Mesothelial cell of epicardium (in vitro differentiated cells): ENCODE measurements at regions not wholly inside any gene's neighbourhood (a gene's known extent, or its start where the extent isn't known, plus 50 kb on each side); places are given as distances from the start of the nearest gene placed in this dataset.

Experiments
- DNase-seq, 2 experiments: peaks; one replicate each; pipeline ENCODE4 v3.0.0; 2021; ENCODE audit warnings: low spot score in 2 of 2; ENCODE audit not compliant: unreplicated experiment in 2 of 2
- H3K27ac Mint-ChIP-seq: 2 replicates; pipeline ENCODE4 v1.8.0; 2021; ENCODE audit warnings: mixed read lengths
- H3K27me3 Mint-ChIP-seq: 2 replicates; pipeline ENCODE4 v1.8.0; 2021; ENCODE audit warnings: low read depth, mixed read lengths
- H3K36me3 Mint-ChIP-seq: 2 replicates; pipeline ENCODE4 v1.8.0; 2021; ENCODE audit warnings: mixed read lengths
- H3K4me1 Mint-ChIP-seq: 2 replicates; pipeline ENCODE4 v1.8.0; 2021; ENCODE audit warnings: mixed read lengths
- H3K4me3 Mint-ChIP-seq: 2 replicates; pipeline ENCODE4 v1.8.0; 2021; ENCODE audit warnings: mild to moderate bottlenecking, moderate library complexity, mixed read lengths
- H3K9me3 Mint-ChIP-seq: 2 replicates; pipeline ENCODE4 v1.8.0; 2021; ENCODE audit warnings: mixed read lengths
- CTCF ChIP-seq: fragments of 200-600 bp; sonication (generic); IDR thresholded peaks from one replicate; pipeline ENCODE4 v1.5.0; 2021; ENCODE audit warnings: antibody characterized with exemption; ENCODE audit not compliant: unreplicated experiment

- no peak overlapping the region for H3K4me3 Mint-ChIP-seq
- H3K27ac Mint-ChIP-seq: no peak overlapping the region
- no peaks in the 10 kb centered on the region for H3K9me3 Mint-ChIP-seq
- H3K36me3 Mint-ChIP-seq: no peaks in the 10 kb centered on the region
- peaks cover 3% of the 10 kb centered on the region for H3K27me3 Mint-ChIP-seq
- H3K4me1 Mint-ChIP-seq: peaks cover 15% of the 10 kb centered on the region
- no peak for TF ChIP-seq CTCF
- no peak for DNase-seq
These were observed 144.1 kb downstream of the OMA1 start for GRCh38 chr1:58402444-58402843.

- H3K4me3 Mint-ChIP-seq: no peak overlapping the region
- H3K27ac Mint-ChIP-seq: no peak overlapping the region
- no peak for DNase-seq
- peaks cover 3% of the 10 kb centered on the region for H3K27me3 Mint-ChIP-seq
- H3K36me3 Mint-ChIP-seq: no peaks in the 10 kb centered on the region
- no peaks in the 10 kb centered on the region for H3K9me3 Mint-ChIP-seq
- peaks cover 13% of the 10 kb centered on the region for H3K4me1 Mint-ChIP-seq
- TF ChIP-seq CTCF: no peak
These were observed 144.5 kb downstream of the OMA1 start for GRCh38 chr1:58401991-58402390.

GRCh38 chr1:58399176-58399575, 147.3 kb downstream of the OMA1 start:
- Mint-ChIP-seq H3K4me1 (peaks cover 11% of the 10 kb centered on the region), H3K27me3 (no peaks in the 10 kb centered on the region), H3K27ac (no peak overlapping the region), H3K36me3 (no peaks in the 10 kb centered on the region), H3K4me3 (no peak overlapping the region), H3K9me3 (no peaks in the 10 kb centered on the region)
- DNase-seq: no peak
- no peak for TF ChIP-seq CTCF

- H3K4me3 Mint-ChIP-seq: no peak overlapping the region
- no peaks in the 10 kb centered on the region for H3K36me3 Mint-ChIP-seq
- peaks cover 11% of the 10 kb centered on the region for H3K4me1 Mint-ChIP-seq
- H3K27ac Mint-ChIP-seq: no peak overlapping the region
- H3K9me3 Mint-ChIP-seq: no peaks in the 10 kb centered on the region
- no peaks in the 10 kb centered on the region for H3K27me3 Mint-ChIP-seq
- TF ChIP-seq CTCF: no peak
- no peak for DNase-seq
These were observed 147.8 kb downstream of the OMA1 start for GRCh38 chr1:58398714-58399113.

GRCh38 chr1:58397187-58397820, 149.2 kb downstream of the OMA1 start:
- no peak for DNase-seq
- no peak for TF ChIP-seq CTCF
- H3K4me1 Mint-ChIP-seq: peaks cover 10% of the 10 kb centered on the region

GRCh38 chr1:58396150-58396549, 150.4 kb downstream of the OMA1 start:
- TF ChIP-seq CTCF: no peak
- Mint-ChIP-seq H3K27me3 (no peaks in the 10 kb centered on the region), H3K4me3 (no peak overlapping the region), H3K9me3 (no peaks in the 10 kb centered on the region), H3K27ac (no peak overlapping the region), H3K36me3 (no peaks in the 10 kb centered on the region), H3K4me1 (peaks cover 7% of the 10 kb centered on the region)
- no peak for DNase-seq

More at GRCh38 chr1:58397187-58397820, 149.2 kb downstream of the OMA1 start:
- Mint-ChIP-seq H3K27ac (no peak overlapping the region), H3K27me3 (no peaks in the 10 kb centered on the region), H3K36me3 (no peaks in the 10 kb centered on the region), H3K9me3 (no peaks in the 10 kb centered on the region), H3K4me3 (no peak overlapping the region)
